A673 (cell line): ENCODE measurements at regions not wholly inside any gene's neighbourhood (a gene's known extent, or its start where the extent isn't known, plus 50 kb on each side); places are given as distances from the start of the nearest gene placed in this dataset.

Experiments
- BruUV-seq: library from RNA; stranded (reverse); fragments of 400-500 nt; replicated peaks from 2 replicates; lab custom pipeline; 2021; lab: Mats Ljungman, UMichigan
- CTCF ChIA-PET: fragments of 300-600 bp; sonication (Branson Sonifier 250); formaldehyde crosslinking; loops from one replicate; lab custom pipeline; 2022; ENCODE audit warnings: antibody characterized with exemption; lab: Charles Lee
- POLR2A ChIA-PET: fragments of 300-600 bp; sonication (Branson Sonifier 250); formaldehyde crosslinking; loops from one replicate; lab custom pipeline; 2022; ENCODE audit warnings: antibody characterized with exemption; ENCODE audit not compliant: low non-redundant PET; lab: Charles Lee
- DNase-seq: peaks from one replicate; pipeline ENCODE4 v3.0.0-alpha.2; 2015; ENCODE audit warnings: low spot score
- H3K27ac ChIP-seq: fragments of 200-600 bp; sonication (generic); 2 replicates; pipeline ENCODE4 v1.5.1; 2016; ENCODE audit warnings: mixed run types, low read depth, mild to moderate bottlenecking, mixed read lengths, antibody characterized with exemption, low read length; ENCODE audit not compliant: poor library complexity, severe bottlenecking
- H3K27me3 ChIP-seq: fragments of 200-600 bp; sonication (generic); replicated peaks from 2 replicates; pipeline ENCODE4 v1.6.1; 2017; ENCODE audit warnings: mixed run types, low read depth, mild to moderate bottlenecking, mixed read lengths, antibody characterized with exemption, low read length; ENCODE audit not compliant: insufficient read depth, poor library complexity
- H3K36me3 ChIP-seq: fragments of 200-600 bp; sonication (generic); 2 replicates; pipeline ENCODE4 v1.6.1; 2016; ENCODE audit warnings: mixed run types, mild to moderate bottlenecking, mixed read lengths, antibody characterized with exemption, low read length; ENCODE audit not compliant: insufficient read depth, poor library complexity, severe bottlenecking
- H3K4me1 ChIP-seq: fragments of 200-600 bp; sonication (generic); 2 replicates; pipeline ENCODE4 v1.6.1; 2017; ENCODE audit warnings: mixed run types, mild to moderate bottlenecking, mixed read lengths, antibody characterized with exemption, low read length; ENCODE audit not compliant: insufficient read depth, poor library complexity, severe bottlenecking
- H3K4me3 ChIP-seq: fragments of 200-600 bp; sonication (generic); 2 replicates; pipeline ENCODE4 v1.5.1; 2016; ENCODE audit warnings: low read depth, mixed run types, mild to moderate bottlenecking, mixed read lengths, low read length; ENCODE audit not compliant: poor library complexity, severe bottlenecking
- H3K9me3 ChIP-seq: fragments of 200-600 bp; sonication (generic); 2 replicates; pipeline ENCODE4 v1.6.1; 2016; ENCODE audit warnings: mixed run types, low read depth, mild to moderate bottlenecking, mixed read lengths, antibody characterized with exemption, low read length; ENCODE audit not compliant: poor library complexity, severe bottlenecking
- CTCF ChIP-seq: fragments of 300-800, 200-600 bp; sonication (generic); conservative IDR thresholded peaks from 2 replicates; pipeline ENCODE4 v1.5.1; 2017; ENCODE audit warnings: low read depth, mild to moderate bottlenecking, antibody characterized with exemption, low read length, moderate library complexity, mixed read lengths
- EZH2 ChIP-seq: fragments of 200-600 bp; sonication (generic); IDR thresholded peaks from 2 replicates; pipeline ENCODE4 v1.6.1; 2017; ENCODE audit warnings: borderline replicate concordance, low read depth, mild to moderate bottlenecking, mixed read lengths, antibody characterized with exemption, low read length; ENCODE audit not compliant: poor library complexity, severe bottlenecking
- intact Hi-C: fragments of 100-400 bp; cut with micrococcal nuclease; formaldehyde crosslinking; loops from one replicate; pipeline ENCODE4 v1.10.0; 2022; ENCODE audit not compliant: unreplicated experiment

- TF ChIP-seq CTCF = no peak
- TF ChIP-seq EZH2 = no peak
- H3K9me3 ChIP-seq = no peaks in the 10 kb centered on the region
- no peaks in the 10 kb centered on the region for H3K27me3 ChIP-seq
- intact Hi-C loops = no loop called here
- no peak for DNase-seq
- BruUV-seq = no TSS peak
- H3K36me3 ChIP-seq = no peaks in the 10 kb centered on the region
- no peak overlapping the region for H3K4me3 ChIP-seq
- POLR2A ChIA-PET = no interaction called here
- no peak overlapping the region for H3K27ac ChIP-seq
- CTCF ChIA-PET = no interaction called here
- peaks cover 10% of the 10 kb centered on the region for H3K4me1 ChIP-seq
These were observed 182.1 kb downstream of the SCG2 start for GRCh38 chr2:223420048-223420447.

- H3K27ac ChIP-seq = no peak overlapping the region
- POLR2A ChIA-PET = interaction anchor here (0.6 kb wide), 1 partner anchor 427 kb away, joined by 3 read pairs; no protein-coding TSS in a partner anchor
- H3K27me3 ChIP-seq = no peaks in the 10 kb centered on the region
- no peak for DNase-seq
- no peaks in the 10 kb centered on the region for H3K9me3 ChIP-seq
- no TSS peak for BruUV-seq
- no peak for TF ChIP-seq EZH2
- no peak for TF ChIP-seq CTCF
- no peaks in the 10 kb centered on the region for H3K4me1 ChIP-seq
- no peaks in the 10 kb centered on the region for H3K36me3 ChIP-seq
- intact Hi-C loops = no loop called here
- no peak overlapping the region for H3K4me3 ChIP-seq
- CTCF ChIA-PET = no interaction called here
These were observed 170.7 kb downstream of the SCG2 start for GRCh38 chr2:223431479-223431878.

- DNase-seq = no peak
- no peak overlapping the region for H3K27ac ChIP-seq
- H3K36me3 ChIP-seq = no peaks in the 10 kb centered on the region
- POLR2A ChIA-PET = no interaction called here
- intact Hi-C loops = no loop called here
- H3K9me3 ChIP-seq = no peaks in the 10 kb centered on the region
- CTCF ChIA-PET = no interaction called here
- H3K27me3 ChIP-seq = no peaks in the 10 kb centered on the region
- no TSS peak for BruUV-seq
- no peak for TF ChIP-seq EZH2
- TF ChIP-seq CTCF = no peak
- no peaks in the 10 kb centered on the region for H3K4me1 ChIP-seq
- no peak overlapping the region for H3K4me3 ChIP-seq
These were observed 168.7 kb downstream of the SCG2 start for GRCh38 chr2:223433461-223433860.
